ENCODE measurements at regions not wholly inside any gene's neighbourhood (a gene's known extent, or its start where the extent isn't known, plus 50 kb on each side); places are given as distances from the start of the nearest gene placed in this dataset.

- Histone ChIP-seq H3K4me3 (ENCODE audit: low read depth, low read length, poor library complexity, severe bottlenecking) (no peak overlapping the region), H3K36me3 (ENCODE audit: insufficient read depth, low read length, poor library complexity, severe bottlenecking) (no peaks in the 10 kb centered on the region), H3K27me3 (replicated peaks; ENCODE audit: insufficient read depth, low read depth, low read length, poor library complexity) (no peaks in the 10 kb centered on the region), H3K27ac (ENCODE audit: low read depth, low read length, poor library complexity, severe bottlenecking) (no peak overlapping the region), H3K9me3 (ENCODE audit: low read depth, low read length, poor library complexity, severe bottlenecking) (peaks cover 6% of the 10 kb centered on the region), H3K4me1 (ENCODE audit: insufficient read depth, low read length, poor library complexity, severe bottlenecking) (no peaks in the 10 kb centered on the region)
- no TSS peak for BruUV-seq (replicated peaks)
- CTCF ChIA-PET: no interaction called here
- POLR2A ChIA-PET (ENCODE audit: low non-redundant PET): no interaction called here
- intact Hi-C loops (cut with micrococcal nuclease; ENCODE audit: unreplicated experiment): no loop called here
- no peak for DNase-seq (ENCODE audit: low spot score)
- TF ChIP-seq, protein P1, sequence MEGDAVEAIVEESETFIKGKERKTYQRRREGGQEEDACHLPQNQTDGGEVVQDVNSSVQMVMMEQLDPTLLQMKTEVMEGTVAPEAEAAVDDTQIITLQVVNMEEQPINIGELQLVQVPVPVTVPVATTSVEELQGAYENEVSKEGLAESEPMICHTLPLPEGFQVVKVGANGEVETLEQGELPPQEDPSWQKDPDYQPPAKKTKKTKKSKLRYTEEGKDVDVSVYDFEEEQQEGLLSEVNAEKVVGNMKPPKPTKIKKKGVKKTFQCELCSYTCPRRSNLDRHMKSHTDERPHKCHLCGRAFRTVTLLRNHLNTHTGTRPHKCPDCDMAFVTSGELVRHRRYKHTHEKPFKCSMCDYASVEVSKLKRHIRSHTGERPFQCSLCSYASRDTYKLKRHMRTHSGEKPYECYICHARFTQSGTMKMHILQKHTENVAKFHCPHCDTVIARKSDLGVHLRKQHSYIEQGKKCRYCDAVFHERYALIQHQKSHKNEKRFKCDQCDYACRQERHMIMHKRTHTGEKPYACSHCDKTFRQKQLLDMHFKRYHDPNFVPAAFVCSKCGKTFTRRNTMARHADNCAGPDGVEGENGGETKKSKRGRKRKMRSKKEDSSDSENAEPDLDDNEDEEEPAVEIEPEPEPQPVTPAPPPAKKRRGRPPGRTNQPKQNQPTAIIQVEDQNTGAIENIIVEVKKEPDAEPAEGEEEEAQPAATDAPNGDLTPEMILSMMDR (conservative IDR thresholded peaks at IDR 0.05; ENCODE audit: low read depth, low read length): no peak
- no peak for TF ChIP-seq EZH2 (IDR thresholded peaks at IDR 0.05; ENCODE audit: borderline replicate concordance, low read depth, low read length, poor library complexity, severe bottlenecking)
Observed at GRCh38 chr13:55963934-55964333, 1176.8 kb upstream of the PRR20A start.

DNA sequence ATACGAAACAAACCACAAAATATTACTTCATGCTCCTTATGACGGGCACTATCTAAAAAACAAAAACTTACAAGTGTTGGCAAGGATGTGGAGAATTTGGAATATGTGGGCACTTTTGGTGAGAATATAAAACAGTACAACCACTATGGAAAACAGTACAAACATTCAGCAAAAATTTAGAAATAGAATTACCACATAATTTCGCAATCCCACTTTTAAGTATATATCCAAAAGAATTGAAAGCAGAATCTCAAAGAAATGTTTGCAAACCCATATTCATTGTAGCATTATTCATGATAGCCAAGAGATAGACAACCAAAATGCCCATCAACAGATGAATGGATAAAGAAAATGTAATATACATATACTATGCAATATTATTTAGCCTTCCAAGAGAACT, 1173.7 kb upstream of the PRR20A start:
- BruUV-seq (replicated peaks): no TSS peak
- no peak for DNase-seq (ENCODE audit: low spot score)
- POLR2A ChIA-PET (ENCODE audit: low non-redundant PET): interaction anchor here (0.6 kb wide), 1 partner anchor 59 kb away, joined by 5 read pairs; no protein-coding TSS in a partner anchor
- H3K36me3 ChIP-seq (ENCODE audit: insufficient read depth, low read length, poor library complexity, severe bottlenecking): no peaks in the 10 kb centered on the region
- CTCF ChIA-PET: no interaction called here
- H3K27me3 ChIP-seq (replicated peaks; ENCODE audit: insufficient read depth, low read depth, low read length, poor library complexity): no peaks in the 10 kb centered on the region
- no peak overlapping the region for H3K4me3 ChIP-seq (ENCODE audit: low read depth, low read length, poor library complexity, severe bottlenecking)
- H3K27ac ChIP-seq (ENCODE audit: low read depth, low read length, poor library complexity, severe bottlenecking): no peak overlapping the region
- TF ChIP-seq, protein P1 (conservative IDR thresholded peaks at IDR 0.05; ENCODE audit: low read depth, low read length): no peak
- TF ChIP-seq EZH2 (IDR thresholded peaks at IDR 0.05; ENCODE audit: borderline replicate concordance, low read depth, low read length, poor library complexity, severe bottlenecking): no peak
- peaks cover 1% of the 10 kb centered on the region for H3K9me3 ChIP-seq (ENCODE audit: low read depth, low read length, poor library complexity, severe bottlenecking)
- intact Hi-C loops (cut with micrococcal nuclease; ENCODE audit: unreplicated experiment): no loop called here
- H3K4me1 ChIP-seq (ENCODE audit: insufficient read depth, low read length, poor library complexity, severe bottlenecking): no peaks in the 10 kb centered on the region

DNA sequence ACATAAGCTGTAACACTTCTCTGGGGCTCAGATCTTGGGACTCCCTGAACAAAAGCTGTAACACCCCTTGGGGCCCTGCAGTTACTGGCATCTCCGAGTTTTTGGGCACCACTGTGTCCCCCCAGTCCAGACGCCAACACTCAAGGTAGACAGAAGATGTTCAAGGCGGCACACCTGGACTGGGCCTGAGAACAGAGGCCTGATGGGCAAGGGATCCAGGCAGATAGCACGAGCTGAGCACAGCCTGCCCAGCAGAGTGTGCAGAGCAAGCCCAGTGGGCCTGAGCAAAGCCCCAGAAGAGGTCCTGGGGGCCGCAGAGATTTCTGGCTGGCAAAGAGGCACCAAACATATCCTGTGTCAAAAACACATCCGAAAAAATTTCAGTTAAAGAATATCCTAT, 1163.3 kb upstream of the PRR20A start:
- BruUV-seq (replicated peaks): no TSS peak
- H3K9me3 ChIP-seq (ENCODE audit: low read depth, low read length, poor library complexity, severe bottlenecking): peaks cover 7% of the 10 kb centered on the region

More for the DNA sequence above, 1163.3 kb upstream of the PRR20A start:
- TF ChIP-seq EZH2 (IDR thresholded peaks at IDR 0.05; ENCODE audit: borderline replicate concordance, low read depth, low read length, poor library complexity, severe bottlenecking): no peak
- TF ChIP-seq, protein P1 (conservative IDR thresholded peaks at IDR 0.05; ENCODE audit: low read depth, low read length): no peak
- Histone ChIP-seq H3K36me3 (ENCODE audit: insufficient read depth, low read length, poor library complexity, severe bottlenecking) (no peaks in the 10 kb centered on the region), H3K27me3 (replicated peaks; ENCODE audit: insufficient read depth, low read depth, low read length, poor library complexity) (no peaks in the 10 kb centered on the region), H3K4me3 (ENCODE audit: low read depth, low read length, poor library complexity, severe bottlenecking) (no peak overlapping the region), H3K4me1 (ENCODE audit: insufficient read depth, low read length, poor library complexity, severe bottlenecking) (no peaks in the 10 kb centered on the region), H3K27ac (ENCODE audit: low read depth, low read length, poor library complexity, severe bottlenecking) (no peak overlapping the region)
- intact Hi-C loops (cut with micrococcal nuclease; ENCODE audit: unreplicated experiment): no loop called here
- DNase-seq (ENCODE audit: low spot score): no peak
- ChIA-PET CTCF (no interaction called here), POLR2A (ENCODE audit: low non-redundant PET) (no interaction called here)
